GM12878 (cell line): ENCODE measurements at regions not wholly inside any gene's neighbourhood (a gene's known extent, or its start where the extent isn't known, plus 50 kb on each side); places are given as distances from the start of the nearest gene placed in this dataset.
"Not testable (repeated sequence)": the region's sequence is repeated elsewhere in the genome, so short reads cannot be mapped to it uniquely, and the experiment has no call there.

Experiments used
- ATAC-seq: fragments of 200-7000 bp; cut with Tn5 transposase; 3 replicates; pipeline ENCODE4 v1.9.1; 2020; ENCODE audit warnings: mild to moderate bottlenecking, moderate library complexity
- BruUV-seq: library from RNA; stranded (reverse); fragments of 400-500 nt; replicated peaks from 2 replicates; lab custom pipeline; 2021; lab: Mats Ljungman, UMichigan
- CTCF ChIA-PET: fragments of 300-600 bp; sonication (Branson Sonifier 250); formaldehyde crosslinking; extraction: SDS; loops from one replicate; lab custom pipeline; 2021; ENCODE audit warnings: inconsistent platforms; lab: Yijun Ruan, JAX
- POLR2A ChIA-PET: fragments of 350-600 bp; formaldehyde crosslinking; extraction: SDS; loops from one replicate; lab custom pipeline; 2021; ENCODE audit warnings: inconsistent platforms; lab: Charles Lee
- RAD21 ChIA-PET: fragments of 300-600 bp; sonication (Branson Sonifier 250); formaldehyde crosslinking; loops from one replicate; lab custom pipeline; 2023; ENCODE audit warnings: antibody characterized with exemption; ENCODE audit not compliant: unreplicated experiment; lab: Charles Lee
- SMC1A ChIA-PET: fragments of 300-600 bp; sonication (Branson Sonifier 250); formaldehyde crosslinking; loops from one replicate; lab custom pipeline; 2023; ENCODE audit not compliant: unreplicated experiment, uncharacterized antibody; lab: Charles Lee
- DNase-seq: peaks from one replicate; pipeline ENCODE4 v3.0.0-alpha.2; 2011; ENCODE audit warnings: low read depth, low spot score
- FAIRE-seq: peaks from 3 replicates; lab custom pipeline; 2011; peaks lifted over from hg19 to GRCh38; lab: Jason Lieb, UNC
- H2AFZ ChIP-seq: 2 replicates; pipeline ENCODE4 v1.6.0; 2011; ENCODE audit warnings: low read depth, low read length, control low read depth; ENCODE audit not compliant: control insufficient read depth
- H3K27ac ChIP-seq: 2 replicates; pipeline ENCODE4 v1.5.1; 2011; ENCODE audit warnings: control low read depth; ENCODE audit not compliant: control insufficient read depth, insufficient read depth
- H3K27me3 ChIP-seq, 2 experiments: replicated peaks in 1 of 2; 2 replicates each; pipeline versions ENCODE4 v1.6.0 to v1.6.1; 2011; ENCODE audit warnings: low read length in 1 of 2; ENCODE audit not compliant: control insufficient read depth in 2 of 2, insufficient read depth in 2 of 2
- H3K36me3 ChIP-seq, 2 experiments: 2 replicates each; pipeline ENCODE4 v1.5.1; 2011; ENCODE audit warnings: low read length in 1 of 2; ENCODE audit not compliant: control insufficient read depth in 2 of 2, insufficient read depth in 2 of 2
- H3K4me1 ChIP-seq: 2 replicates; pipeline ENCODE4 v1.6.1; 2011; ENCODE audit warnings: mild to moderate bottlenecking, low read length, moderate library complexity, mixed read lengths; ENCODE audit not compliant: control insufficient read depth, insufficient read depth
- H3K4me2 ChIP-seq: 2 replicates; pipeline ENCODE4 v1.6.0; 2011; ENCODE audit warnings: control low read depth; ENCODE audit not compliant: control insufficient read depth, insufficient read depth
- H3K4me3 ChIP-seq: fragments of 200-600 bp; sonication (generic); 2 replicates; pipeline ENCODE4 v1.5.1; 2016
- H3K79me2 ChIP-seq: 2 replicates; pipeline ENCODE4 v1.6.0; 2011; ENCODE audit warnings: low read length; ENCODE audit not compliant: control insufficient read depth, insufficient read depth
- H3K9ac ChIP-seq: 2 replicates; pipeline ENCODE4 v1.8.0; 2011; ENCODE audit warnings: low read length, control low read depth, mixed read lengths; ENCODE audit not compliant: control insufficient read depth, insufficient read depth
- H3K9me3 ChIP-seq: replicated peaks from 3 replicates; pipeline ENCODE4 v1.5.1; 2011; ENCODE audit warnings: mild to moderate bottlenecking, low read length; ENCODE audit not compliant: control insufficient read depth, insufficient read depth
- H4K20me1 ChIP-seq: 2 replicates; pipeline ENCODE4 v1.6.0; 2011; ENCODE audit not compliant: control insufficient read depth, insufficient read depth
- ESRRA ChIP-seq: IDR thresholded peaks from 2 replicates; pipeline ENCODE4 v1.6.1; 2012; ENCODE audit warnings: mild to moderate bottlenecking, low read length, improper control_type of control experiment
- NKRF ChIP-seq: fragments of 450-650 bp; conservative IDR thresholded peaks from 2 replicates; pipeline ENCODE4 v1.6.1; 2017; ENCODE audit warnings: mild to moderate bottlenecking, moderate library complexity
- PBX3 ChIP-seq: IDR thresholded peaks from 2 replicates; pipeline ENCODE4 v1.6.1; 2011; ENCODE audit warnings: mild to moderate bottlenecking, low read depth, low read length, moderate library complexity; ENCODE audit not compliant: insufficient replicate concordance
- RFX5 ChIP-seq: IDR thresholded peaks from 2 replicates; pipeline ENCODE4 v1.6.1; 2011; ENCODE audit warnings: low read depth, low read length, improper control_type of control experiment
- SIN3A ChIP-seq: IDR thresholded peaks from 2 replicates; pipeline ENCODE4 v1.6.1; 2012; ENCODE audit warnings: low read depth, low read length, improper control_type of control experiment
- SREBF1 ChIP-seq: IDR thresholded peaks from 2 replicates; pipeline ENCODE4 v1.6.1; 2012; ENCODE audit warnings: mild to moderate bottlenecking, low read length
- SREBF2 ChIP-seq: IDR thresholded peaks from 2 replicates; pipeline ENCODE4 v1.6.1; 2012; ENCODE audit warnings: mild to moderate bottlenecking, low read length
- STAT1 ChIP-seq: fragments of 450-650 bp; conservative IDR thresholded peaks from 2 replicates; pipeline ENCODE4 v1.6.1; 2014; ENCODE audit warnings: antibody characterized with exemption, mild to moderate bottlenecking
- USF1 ChIP-seq: IDR thresholded peaks from 2 replicates; pipeline ENCODE4 v1.6.1; 2011; ENCODE audit warnings: borderline replicate concordance, low read depth, mild to moderate bottlenecking, moderate library complexity, mixed read lengths, low read length; ENCODE audit not compliant: insufficient read depth; ENCODE audit errors: extremely low read length
- ZNF217 ChIP-seq: fragments of 450-650 bp; IDR thresholded peaks from 2 replicates; pipeline ENCODE4 v1.6.1; 2017; ENCODE audit warnings: antibody characterized with exemption, mild to moderate bottlenecking
- ZNF274 ChIP-seq: IDR thresholded peaks from one replicate; pipeline ENCODE4 v1.8.0; 2011; ENCODE audit not compliant: insufficient read length, insufficient read depth
- ZNF622 ChIP-seq: fragments of 450-650 bp; IDR thresholded peaks from 2 replicates; pipeline ENCODE4 v1.6.1; 2017; ENCODE audit warnings: mild to moderate bottlenecking, inconsistent platforms
- WGBS: methylation state at CpG from one replicate; pipeline ENCODE4 v1.1.6; 2016; ENCODE audit warnings: low lambda C conversion rate; ENCODE audit not compliant: insufficient replicate concordance, insufficient coverage; ENCODE audit errors: missing lambda C conversion rate; 5-methylcytosine and 5-hydroxymethylcytosine counted together
- in situ Hi-C: fragments of 300-500 bp; cut with MboI; formaldehyde crosslinking; loops from 9 replicates; pipeline ENCODE4 v1.14.3; 2018; ENCODE audit warnings: mixed read lengths
- intact Hi-C: fragments of 100-400 bp; cut with micrococcal nuclease; formaldehyde crosslinking; loops from one replicate; pipeline ENCODE4 v1.14.2; 2022; ENCODE audit not compliant: unreplicated experiment

- no TSS peak for BruUV-seq
- Histone ChIP-seq H3K79me2 (no peaks in the 10 kb centered on the region), H4K20me1 (no peaks in the 10 kb centered on the region), H3K9me3 (no peaks in the 10 kb centered on the region), H3K27ac (no peak overlapping the region), H3K4me2 (no peak overlapping the region), H3K27me3 (no peaks in the 10 kb centered on the region), H3K36me3 (no peaks in the 10 kb centered on the region), H3K4me3 (no peak overlapping the region), H3K4me1 (no peaks in the 10 kb centered on the region), H3K9ac (no peak overlapping the region), H2AFZ (no peak overlapping the region)
- SMC1A ChIA-PET, result interaction anchor here (0.6 to 1.2 kb wide), 2 partner anchors 9 to 195 kb away, joined by 3 read pairs; no protein-coding TSS in a partner anchor
- 75% methylated on average over 11 of the region's 18 CpGs for WGBS
- in situ Hi-C loops, result no loop called here
- DNase-seq, result no peak
- TF ChIP-seq SREBF2 (no peak), ESRRA (no peak), SREBF1 (no peak), SIN3A (no peak), RFX5 (no peak), USF1 (no peak), ZNF217 (no peak), NKRF (no peak), STAT1 (no peak), PBX3 (no peak), ZNF274 (no peak), ZNF622 (no peak)
- ATAC-seq, result no peak
- FAIRE-seq, result no peak
- CTCF ChIA-PET, result no interaction called here
- intact Hi-C loops, result no loop called here
- POLR2A ChIA-PET, result no interaction called here
- RAD21 ChIA-PET, result no interaction called here
Observed at GRCh38 chr1:116297495-116298212, 75.4 kb upstream of the ATP1A1 start.

- intact Hi-C loops, H3K4me2 ChIP-seq, ATAC-seq, DNase-seq, RAD21 ChIA-PET, H3K4me3 ChIP-seq, H3K4me1 ChIP-seq, H3K36me3 ChIP-seq, FAIRE-seq, CTCF ChIA-PET, H3K9ac ChIP-seq, in situ Hi-C loops, BruUV-seq, POLR2A ChIA-PET, H4K20me1 ChIP-seq, H3K27ac ChIP-seq, H2AFZ ChIP-seq, H3K79me2 ChIP-seq, H3K9me3 ChIP-seq, H3K27me3 ChIP-seq: not testable (repeated sequence)
- SMC1A ChIA-PET, result interaction anchor here (1.2 kb wide), 1 partner anchor 9 kb away, joined by 3 read pairs; no protein-coding TSS in a partner anchor
- WGBS, result 57% methylated on average over 15 of the region's 15 CpGs
Observed at GRCh38 chr1:116298213-116298579, 74.8 kb upstream of the ATP1A1 start.
